GM23338 (cell line): ENCODE measurements at regions not wholly inside any gene's neighbourhood (a gene's known extent, or its start where the extent isn't known, plus 50 kb on each side); places are given as distances from the start of the nearest gene placed in this dataset.

Experiments
- ATAC-seq: fragments of 200-7000 bp; cut with Tn5 transposase; 3 replicates; pipeline ENCODE4 v1.9.1; 2020
- DNase-seq: peaks from one replicate; pipeline ENCODE4 v3.0.0-alpha.2; 2015; ENCODE audit warnings: low spot score
- H2AFZ ChIP-seq: fragments of 200-600 bp; sonication (generic); 2 replicates; pipeline ENCODE4 v1.8.0; 2016; ENCODE audit warnings: antibody characterized with exemption, mild to moderate bottlenecking, moderate library complexity
- H3F3A ChIP-seq: fragments of 200-600 bp; sonication (generic); replicated peaks from 2 replicates; pipeline ENCODE4 v1.8.0; 2017; ENCODE audit warnings: antibody characterized with exemption, mixed run types, low read depth
- H3K27ac ChIP-seq: fragments of 200-600 bp; sonication (generic); 2 replicates; pipeline ENCODE4 v1.6.1; 2016; ENCODE audit warnings: low read depth
- H3K27me3 ChIP-seq: fragments of 200-600 bp; sonication (generic); 2 replicates; pipeline ENCODE4 v1.8.0; 2016; ENCODE audit warnings: mild to moderate bottlenecking, mixed run types, moderate library complexity; ENCODE audit not compliant: insufficient read depth
- H3K36me3 ChIP-seq: fragments of 200-600 bp; sonication (generic); 2 replicates; pipeline ENCODE4 v1.8.0; 2016; ENCODE audit warnings: mild to moderate bottlenecking; ENCODE audit not compliant: insufficient read depth
- H3K4me1 ChIP-seq: fragments of 200-600 bp; sonication (generic); 2 replicates; pipeline ENCODE4 v1.8.0; 2016; ENCODE audit warnings: mild to moderate bottlenecking, moderate library complexity; ENCODE audit not compliant: insufficient read depth
- H3K4me2 ChIP-seq: fragments of 200-600 bp; sonication (generic); 2 replicates; pipeline ENCODE4 v1.7.1; 2017; ENCODE audit warnings: mixed run types
- H3K4me3 ChIP-seq: fragments of 200-600 bp; sonication (generic); 2 replicates; pipeline ENCODE4 v1.6.1; 2016; ENCODE audit warnings: mixed run types
- H3K79me2 ChIP-seq: fragments of 200-600 bp; sonication (generic); replicated peaks from 2 replicates; pipeline ENCODE4 v1.8.0; 2017; ENCODE audit warnings: mild to moderate bottlenecking; ENCODE audit not compliant: insufficient read depth
- H3K9me2 ChIP-seq: fragments of 200-600 bp; sonication (generic); 2 replicates; pipeline ENCODE4 v1.8.0; 2017; ENCODE audit not compliant: insufficient read depth
- H4K20me1 ChIP-seq: fragments of 200-600 bp; sonication (generic); replicated peaks from 2 replicates; pipeline ENCODE4 v1.8.0; 2017; ENCODE audit warnings: mild to moderate bottlenecking; ENCODE audit not compliant: insufficient read depth
- H3K27ac Mint-ChIP-seq: 2 replicates; pipeline ENCODE4 v1.8.0; 2020; ENCODE audit warnings: inconsistent platforms, mild to moderate bottlenecking, moderate library complexity, mixed read lengths
- H3K27me3 Mint-ChIP-seq: 3 replicates; pipeline ENCODE4 v1.8.0; 2022; ENCODE audit warnings: low read depth, mild to moderate bottlenecking, moderate library complexity, mixed read lengths, inconsistent platforms; ENCODE audit not compliant: insufficient read depth, poor library complexity
- H3K36me3 Mint-ChIP-seq: 3 replicates; pipeline ENCODE4 v1.8.0; 2021; ENCODE audit warnings: low read depth, mild to moderate bottlenecking, inconsistent platforms, moderate library complexity, mixed read lengths
- H3K4me1 Mint-ChIP-seq: 3 replicates; pipeline ENCODE4 v1.8.0; 2020; ENCODE audit warnings: mild to moderate bottlenecking, inconsistent platforms, mixed read lengths
- H3K4me3 Mint-ChIP-seq: 3 replicates; pipeline ENCODE4 v1.8.0; 2021; ENCODE audit warnings: moderate library complexity, mild to moderate bottlenecking, inconsistent platforms, mixed read lengths
- H3K9me3 Mint-ChIP-seq: 3 replicates; pipeline ENCODE4 v1.8.0; 2020; ENCODE audit warnings: moderate library complexity, mild to moderate bottlenecking, inconsistent platforms, mixed read lengths
- CREB1 ChIP-seq: fragments of 250-450 bp; sonication (Bioruptor Pico); IDR thresholded peaks from 2 replicates; pipeline ENCODE4 v1.5.0; 2020; ENCODE audit warnings: low read depth, mild to moderate bottlenecking, moderate library complexity
- EZH2 ChIP-seq: fragments of 200-600 bp; sonication (generic); IDR thresholded peaks from one replicate; pipeline ENCODE4 v1.8.0; 2017; ENCODE audit warnings: antibody characterized with exemption, mild to moderate bottlenecking, low read depth; ENCODE audit not compliant: unreplicated experiment
- EZH2phosphoT487 ChIP-seq: fragments of 200-600 bp; sonication (generic); IDR thresholded peaks from one replicate; pipeline ENCODE4 v1.8.1; 2018; ENCODE audit warnings: antibody characterized with exemption; ENCODE audit not compliant: unreplicated experiment
- JUNB ChIP-seq: IDR thresholded peaks from one replicate; pipeline ENCODE4 v1.6.1; 2016; ENCODE audit warnings: antibody characterized with exemption; ENCODE audit not compliant: unreplicated experiment
- NANOG ChIP-seq: IDR thresholded peaks from 2 replicates; pipeline ENCODE4 v1.6.1; 2016; ENCODE audit warnings: antibody characterized with exemption, borderline replicate concordance
- POLR2AphosphoS5 ChIP-seq: IDR thresholded peaks from 2 replicates; pipeline ENCODE4 v1.6.1; 2016; ENCODE audit warnings: antibody characterized with exemption, low read depth
- STAT1 ChIP-seq: IDR thresholded peaks from one replicate; pipeline ENCODE4 v1.6.1; 2016; ENCODE audit warnings: antibody characterized with exemption; ENCODE audit not compliant: unreplicated experiment
- ZNF114 ChIP-seq: fragments of 250-450 bp; sonication (Bioruptor Pico); IDR thresholded peaks from 2 replicates; pipeline ENCODE4 v1.5.0; 2020; ENCODE audit warnings: mild to moderate bottlenecking, moderate library complexity
- ZNF331 ChIP-seq: fragments of 250-450 bp; sonication (Bioruptor Pico); IDR thresholded peaks from 2 replicates; pipeline ENCODE4 v1.5.0; 2020; ENCODE audit warnings: low read depth, mild to moderate bottlenecking, moderate library complexity
- TF ChIP-seq, protein P1 (sequence below): IDR thresholded peaks from 2 replicates; pipeline ENCODE4 v1.6.1; 2016; ENCODE audit warnings: antibody characterized with exemption
- TF ChIP-seq, protein P2 (sequence below), 2 experiments: fragments of 200-600 bp in 1 of 2; sonication (generic) in 1 of 2; conservative IDR thresholded peaks; 2 replicates each; pipeline versions ENCODE4 v1.5.1 to v1.6.1; 2016 to 2017; ENCODE audit warnings: antibody characterized with exemption in 2 of 2, low read depth in 2 of 2, mild to moderate bottlenecking in 2 of 2, moderate library complexity in 1 of 2
- TF ChIP-seq, protein P3 (sequence below): fragments of 250-450 bp; sonication (Bioruptor Pico); IDR thresholded peaks from 2 replicates; pipeline ENCODE4 v1.5.0; 2020; ENCODE audit warnings: mild to moderate bottlenecking, moderate library complexity
- TF ChIP-seq, protein P4 (sequence below): IDR thresholded peaks from one replicate; pipeline ENCODE4 v1.6.1; 2018; ENCODE audit warnings: antibody characterized with exemption; ENCODE audit not compliant: unreplicated experiment

DNA sequence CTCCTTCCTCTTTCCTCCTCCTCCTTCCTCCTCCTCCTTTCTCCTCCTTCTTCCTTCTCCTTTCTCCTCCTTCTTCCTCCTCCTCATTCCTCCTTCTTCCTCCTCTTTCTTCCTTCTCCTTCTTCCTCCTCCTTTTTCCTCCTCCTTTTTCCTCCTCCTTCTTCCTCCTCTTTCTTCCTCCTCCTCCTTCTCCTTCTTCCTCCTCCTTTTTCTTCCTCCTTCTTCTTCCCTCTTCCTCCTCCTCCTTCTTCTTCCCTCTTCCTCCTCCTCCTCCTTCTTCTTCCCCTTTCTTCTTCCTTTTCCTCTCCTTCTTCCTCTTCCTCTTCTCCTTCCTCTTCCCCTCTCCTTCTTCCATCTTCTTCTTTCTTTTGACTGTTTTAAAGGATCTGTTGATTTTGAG is 538.8 kb downstream of the TMEM38B start:
- DNase-seq (no peak), ATAC-seq (no peak)
- peaks cover 15% of the 10 kb centered on the region for H3K9me2 ChIP-seq
- H3F3A ChIP-seq = no peaks in the 10 kb centered on the region
- no peaks in the 10 kb centered on the region for H4K20me1 ChIP-seq
- H3K4me2 ChIP-seq = no peak overlapping the region
- Mint-ChIP-seq H3K27ac (no peak overlapping the region), H3K9me3 (peaks cover 17% of the 10 kb centered on the region; the same call in 1 of the 3 replicates), H3K4me1 (no peaks in the 10 kb centered on the region), H3K27me3 (no peaks in the 10 kb centered on the region), H3K36me3 (no peaks in the 10 kb centered on the region; the same call in 2 of the 3 replicates), H3K4me3 (no peak overlapping the region)
- no peak overlapping the region for H3K27ac ChIP-seq
- TF ChIP-seq, protein P1, sequence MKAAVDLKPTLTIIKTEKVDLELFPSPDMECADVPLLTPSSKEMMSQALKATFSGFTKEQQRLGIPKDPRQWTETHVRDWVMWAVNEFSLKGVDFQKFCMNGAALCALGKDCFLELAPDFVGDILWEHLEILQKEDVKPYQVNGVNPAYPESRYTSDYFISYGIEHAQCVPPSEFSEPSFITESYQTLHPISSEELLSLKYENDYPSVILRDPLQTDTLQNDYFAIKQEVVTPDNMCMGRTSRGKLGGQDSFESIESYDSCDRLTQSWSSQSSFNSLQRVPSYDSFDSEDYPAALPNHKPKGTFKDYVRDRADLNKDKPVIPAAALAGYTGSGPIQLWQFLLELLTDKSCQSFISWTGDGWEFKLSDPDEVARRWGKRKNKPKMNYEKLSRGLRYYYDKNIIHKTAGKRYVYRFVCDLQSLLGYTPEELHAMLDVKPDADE = no peak
- TF ChIP-seq JUNB (no peak), ZNF331 (CRISPR knock-in tag) (no peak), CREB1 (CRISPR knock-in tag) (no peak), NANOG (no peak), EZH2 (no peak), ZNF114 (CRISPR knock-in tag) (no peak), POLR2AphosphoS5 (no peak), STAT1 (no peak), EZH2phosphoT487 (no peak)
- TF ChIP-seq, protein P2, sequence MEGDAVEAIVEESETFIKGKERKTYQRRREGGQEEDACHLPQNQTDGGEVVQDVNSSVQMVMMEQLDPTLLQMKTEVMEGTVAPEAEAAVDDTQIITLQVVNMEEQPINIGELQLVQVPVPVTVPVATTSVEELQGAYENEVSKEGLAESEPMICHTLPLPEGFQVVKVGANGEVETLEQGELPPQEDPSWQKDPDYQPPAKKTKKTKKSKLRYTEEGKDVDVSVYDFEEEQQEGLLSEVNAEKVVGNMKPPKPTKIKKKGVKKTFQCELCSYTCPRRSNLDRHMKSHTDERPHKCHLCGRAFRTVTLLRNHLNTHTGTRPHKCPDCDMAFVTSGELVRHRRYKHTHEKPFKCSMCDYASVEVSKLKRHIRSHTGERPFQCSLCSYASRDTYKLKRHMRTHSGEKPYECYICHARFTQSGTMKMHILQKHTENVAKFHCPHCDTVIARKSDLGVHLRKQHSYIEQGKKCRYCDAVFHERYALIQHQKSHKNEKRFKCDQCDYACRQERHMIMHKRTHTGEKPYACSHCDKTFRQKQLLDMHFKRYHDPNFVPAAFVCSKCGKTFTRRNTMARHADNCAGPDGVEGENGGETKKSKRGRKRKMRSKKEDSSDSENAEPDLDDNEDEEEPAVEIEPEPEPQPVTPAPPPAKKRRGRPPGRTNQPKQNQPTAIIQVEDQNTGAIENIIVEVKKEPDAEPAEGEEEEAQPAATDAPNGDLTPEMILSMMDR (conservative IDR thresholded peaks at IDR 0.05; ENCODE audit: low read depth in 2 of 2) = no peak
- TF ChIP-seq, protein P3, sequence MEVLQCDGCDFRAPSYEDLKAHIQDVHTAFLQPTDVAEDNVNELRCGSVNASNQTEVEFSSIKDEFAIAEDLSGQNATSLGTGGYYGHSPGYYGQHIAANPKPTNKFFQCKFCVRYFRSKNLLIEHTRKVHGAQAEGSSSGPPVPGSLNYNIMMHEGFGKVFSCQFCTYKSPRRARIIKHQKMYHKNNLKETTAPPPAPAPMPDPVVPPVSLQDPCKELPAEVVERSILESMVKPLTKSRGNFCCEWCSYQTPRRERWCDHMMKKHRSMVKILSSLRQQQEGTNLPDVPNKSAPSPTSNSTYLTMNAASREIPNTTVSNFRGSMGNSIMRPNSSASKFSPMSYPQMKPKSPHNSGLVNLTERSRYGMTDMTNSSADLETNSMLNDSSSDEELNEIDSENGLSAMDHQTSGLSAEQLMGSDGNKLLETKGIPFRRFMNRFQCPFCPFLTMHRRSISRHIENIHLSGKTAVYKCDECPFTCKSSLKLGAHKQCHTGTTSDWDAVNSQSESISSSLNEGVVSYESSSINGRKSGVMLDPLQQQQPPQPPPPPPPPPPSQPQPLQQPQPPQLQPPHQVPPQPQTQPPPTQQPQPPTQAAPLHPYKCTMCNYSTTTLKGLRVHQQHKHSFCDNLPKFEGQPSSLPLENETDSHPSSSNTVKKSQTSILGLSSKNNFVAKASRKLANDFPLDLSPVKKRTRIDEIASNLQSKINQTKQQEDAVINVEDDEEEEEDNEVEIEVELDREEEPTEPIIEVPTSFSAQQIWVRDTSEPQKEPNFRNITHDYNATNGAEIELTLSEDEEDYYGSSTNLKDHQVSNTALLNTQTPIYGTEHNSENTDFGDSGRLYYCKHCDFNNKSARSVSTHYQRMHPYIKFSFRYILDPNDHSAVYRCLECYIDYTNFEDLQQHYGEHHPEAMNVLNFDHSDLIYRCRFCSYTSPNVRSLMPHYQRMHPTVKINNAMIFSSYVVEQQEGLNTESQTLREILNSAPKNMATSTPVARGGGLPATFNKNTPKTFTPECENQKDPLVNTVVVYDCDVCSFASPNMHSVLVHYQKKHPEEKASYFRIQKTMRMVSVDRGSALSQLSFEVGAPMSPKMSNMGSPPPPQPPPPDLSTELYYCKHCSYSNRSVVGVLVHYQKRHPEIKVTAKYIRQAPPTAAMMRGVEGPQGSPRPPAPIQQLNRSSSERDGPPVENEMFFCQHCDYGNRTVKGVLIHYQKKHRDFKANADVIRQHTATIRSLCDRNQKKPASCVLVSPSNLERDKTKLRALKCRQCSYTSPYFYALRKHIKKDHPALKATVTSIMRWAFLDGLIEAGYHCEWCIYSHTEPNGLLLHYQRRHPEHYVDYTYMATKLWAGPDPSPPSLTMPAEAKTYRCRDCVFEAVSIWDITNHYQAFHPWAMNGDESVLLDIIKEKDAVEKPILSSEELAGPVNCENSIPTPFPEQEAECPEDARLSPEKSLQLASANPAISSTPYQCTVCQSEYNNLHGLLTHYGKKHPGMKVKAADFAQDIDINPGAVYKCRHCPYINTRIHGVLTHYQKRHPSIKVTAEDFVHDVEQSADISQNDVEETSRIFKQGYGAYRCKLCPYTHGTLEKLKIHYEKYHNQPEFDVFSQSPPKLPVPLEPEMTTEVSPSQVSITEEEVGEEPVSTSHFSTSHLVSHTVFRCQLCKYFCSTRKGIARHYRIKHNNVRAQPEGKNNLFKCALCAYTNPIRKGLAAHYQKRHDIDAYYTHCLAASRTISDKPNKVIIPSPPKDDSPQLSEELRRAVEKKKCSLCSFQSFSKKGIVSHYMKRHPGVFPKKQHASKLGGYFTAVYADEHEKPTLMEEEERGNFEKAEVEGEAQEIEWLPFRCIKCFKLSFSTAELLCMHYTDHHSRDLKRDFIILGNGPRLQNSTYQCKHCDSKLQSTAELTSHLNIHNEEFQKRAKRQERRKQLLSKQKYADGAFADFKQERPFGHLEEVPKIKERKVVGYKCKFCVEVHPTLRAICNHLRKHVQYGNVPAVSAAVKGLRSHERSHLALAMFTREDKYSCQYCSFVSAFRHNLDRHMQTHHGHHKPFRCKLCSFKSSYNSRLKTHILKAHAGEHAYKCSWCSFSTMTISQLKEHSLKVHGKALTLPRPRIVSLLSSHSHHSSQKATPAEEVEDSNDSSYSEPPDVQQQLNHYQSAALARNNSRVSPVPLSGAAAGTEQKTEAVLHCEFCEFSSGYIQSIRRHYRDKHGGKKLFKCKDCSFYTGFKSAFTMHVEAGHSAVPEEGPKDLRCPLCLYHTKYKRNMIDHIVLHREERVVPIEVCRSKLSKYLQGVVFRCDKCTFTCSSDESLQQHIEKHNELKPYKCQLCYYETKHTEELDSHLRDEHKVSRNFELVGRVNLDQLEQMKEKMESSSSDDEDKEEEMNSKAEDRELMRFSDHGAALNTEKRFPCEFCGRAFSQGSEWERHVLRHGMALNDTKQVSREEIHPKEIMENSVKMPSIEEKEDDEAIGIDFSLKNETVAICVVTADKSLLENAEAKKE (CRISPR knock-in tag) = no peak
- TF ChIP-seq, protein P4, sequence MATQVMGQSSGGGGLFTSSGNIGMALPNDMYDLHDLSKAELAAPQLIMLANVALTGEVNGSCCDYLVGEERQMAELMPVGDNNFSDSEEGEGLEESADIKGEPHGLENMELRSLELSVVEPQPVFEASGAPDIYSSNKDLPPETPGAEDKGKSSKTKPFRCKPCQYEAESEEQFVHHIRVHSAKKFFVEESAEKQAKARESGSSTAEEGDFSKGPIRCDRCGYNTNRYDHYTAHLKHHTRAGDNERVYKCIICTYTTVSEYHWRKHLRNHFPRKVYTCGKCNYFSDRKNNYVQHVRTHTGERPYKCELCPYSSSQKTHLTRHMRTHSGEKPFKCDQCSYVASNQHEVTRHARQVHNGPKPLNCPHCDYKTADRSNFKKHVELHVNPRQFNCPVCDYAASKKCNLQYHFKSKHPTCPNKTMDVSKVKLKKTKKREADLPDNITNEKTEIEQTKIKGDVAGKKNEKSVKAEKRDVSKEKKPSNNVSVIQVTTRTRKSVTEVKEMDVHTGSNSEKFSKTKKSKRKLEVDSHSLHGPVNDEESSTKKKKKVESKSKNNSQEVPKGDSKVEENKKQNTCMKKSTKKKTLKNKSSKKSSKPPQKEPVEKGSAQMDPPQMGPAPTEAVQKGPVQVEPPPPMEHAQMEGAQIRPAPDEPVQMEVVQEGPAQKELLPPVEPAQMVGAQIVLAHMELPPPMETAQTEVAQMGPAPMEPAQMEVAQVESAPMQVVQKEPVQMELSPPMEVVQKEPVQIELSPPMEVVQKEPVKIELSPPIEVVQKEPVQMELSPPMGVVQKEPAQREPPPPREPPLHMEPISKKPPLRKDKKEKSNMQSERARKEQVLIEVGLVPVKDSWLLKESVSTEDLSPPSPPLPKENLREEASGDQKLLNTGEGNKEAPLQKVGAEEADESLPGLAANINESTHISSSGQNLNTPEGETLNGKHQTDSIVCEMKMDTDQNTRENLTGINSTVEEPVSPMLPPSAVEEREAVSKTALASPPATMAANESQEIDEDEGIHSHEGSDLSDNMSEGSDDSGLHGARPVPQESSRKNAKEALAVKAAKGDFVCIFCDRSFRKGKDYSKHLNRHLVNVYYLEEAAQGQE = no peak
- H2AFZ ChIP-seq = no peak overlapping the region
- no peak overlapping the region for H3K4me3 ChIP-seq
- no peaks in the 10 kb centered on the region for H3K79me2 ChIP-seq
- no peaks in the 10 kb centered on the region for H3K36me3 ChIP-seq
- H3K4me1 ChIP-seq = no peaks in the 10 kb centered on the region
- H3K27me3 ChIP-seq = no peaks in the 10 kb centered on the region
